Mesendoderm (in vitro differentiated cells): ENCODE measurements at regions not wholly inside any gene's neighbourhood (a gene's known extent, or its start where the extent isn't known, plus 50 kb on each side); places are given as distances from the start of the nearest gene placed in this dataset.
"Not testable (repeated sequence)": the region's sequence is repeated elsewhere in the genome, so short reads cannot be mapped to it uniquely, and the experiment has no call there.

Experiments
- DNase-seq: peaks from one replicate; pipeline ENCODE4 v3.0.0; 2013
- H2AK5ac ChIP-seq: 2 replicates; pipeline ENCODE4 v1.6.1; 2013; ENCODE audit warnings: low read length, inconsistent platforms
- H2BK120ac ChIP-seq: 2 replicates; pipeline ENCODE4 v1.6.1; 2013; ENCODE audit warnings: low read depth, mild to moderate bottlenecking, low read length, moderate library complexity, mixed read lengths
- H2BK15ac ChIP-seq: replicated peaks from 2 replicates; pipeline ENCODE4 v1.6.1; 2013; ENCODE audit warnings: low read depth, mild to moderate bottlenecking, moderate library complexity
- H2BK5ac ChIP-seq: 2 replicates; pipeline ENCODE4 v1.6.1; 2013; ENCODE audit warnings: low read length, inconsistent platforms
- H3K18ac ChIP-seq: 2 replicates; pipeline ENCODE4 v1.6.1; 2013; ENCODE audit warnings: mild to moderate bottlenecking, low read length, mixed read lengths
- H3K23ac ChIP-seq: one replicate; pipeline ENCODE4 v1.6.1; 2013; ENCODE audit warnings: low read length
- H3K27ac ChIP-seq: 2 replicates; pipeline ENCODE4 v1.5.1; 2013; ENCODE audit warnings: low read depth, mild to moderate bottlenecking, inconsistent platforms, low read length, moderate library complexity
- H3K27me3 ChIP-seq: 2 replicates; pipeline ENCODE4 v1.6.1; 2013; ENCODE audit warnings: low read length, control low read depth, mild to moderate bottlenecking, inconsistent platforms; ENCODE audit not compliant: insufficient read depth, poor library complexity
- H3K36me3 ChIP-seq: 2 replicates; pipeline ENCODE4 v1.6.1; 2013; ENCODE audit warnings: low read length, inconsistent platforms; ENCODE audit not compliant: control insufficient read depth, insufficient read depth
- H3K4ac ChIP-seq: one replicate; pipeline ENCODE4 v1.6.1; 2013; ENCODE audit warnings: low read depth, mild to moderate bottlenecking, low read length, moderate library complexity
- H3K4me1 ChIP-seq: 2 replicates; pipeline ENCODE4 v1.6.1; 2013; ENCODE audit warnings: low read depth, low read length, inconsistent platforms; ENCODE audit not compliant: control insufficient read depth
- H3K4me2 ChIP-seq: 2 replicates; pipeline ENCODE4 v1.6.1; 2013; ENCODE audit warnings: low read length
- H3K4me3 ChIP-seq: 2 replicates; pipeline ENCODE4 v1.5.1; 2013; ENCODE audit warnings: mild to moderate bottlenecking, low read length
- H3K56ac ChIP-seq: one replicate; pipeline ENCODE4 v1.6.1; 2013; ENCODE audit warnings: low read length
- H3K79me1 ChIP-seq: 2 replicates; pipeline ENCODE4 v1.6.1; 2013; ENCODE audit warnings: low read length, inconsistent platforms
- H3K79me2 ChIP-seq: 2 replicates; pipeline ENCODE4 v1.6.1; 2013; ENCODE audit warnings: mild to moderate bottlenecking, low read length; ENCODE audit not compliant: control insufficient read depth, insufficient read depth
- H3K9ac ChIP-seq: 2 replicates; pipeline ENCODE4 v1.6.1; 2013; ENCODE audit warnings: low read length, inconsistent platforms
- H4K5ac ChIP-seq: one replicate; pipeline ENCODE4 v1.6.1; 2013; ENCODE audit warnings: low read length
- H4K8ac ChIP-seq: one replicate; pipeline ENCODE4 v1.6.1; 2013; ENCODE audit warnings: low read depth, mild to moderate bottlenecking, control low read depth, low read length, moderate library complexity
- WGBS: extraction: QIAGEN DNeasy Blood & Tissue Kit; methylation state at CpG from one replicate; pipeline ENCODE4 v1.1.7; 2013; ENCODE audit warnings: low lambda C conversion rate, missing lambda C conversion rate; ENCODE audit not compliant: insufficient coverage; ENCODE audit errors: extremely low coverage; 5-methylcytosine and 5-hydroxymethylcytosine counted together

DNA sequence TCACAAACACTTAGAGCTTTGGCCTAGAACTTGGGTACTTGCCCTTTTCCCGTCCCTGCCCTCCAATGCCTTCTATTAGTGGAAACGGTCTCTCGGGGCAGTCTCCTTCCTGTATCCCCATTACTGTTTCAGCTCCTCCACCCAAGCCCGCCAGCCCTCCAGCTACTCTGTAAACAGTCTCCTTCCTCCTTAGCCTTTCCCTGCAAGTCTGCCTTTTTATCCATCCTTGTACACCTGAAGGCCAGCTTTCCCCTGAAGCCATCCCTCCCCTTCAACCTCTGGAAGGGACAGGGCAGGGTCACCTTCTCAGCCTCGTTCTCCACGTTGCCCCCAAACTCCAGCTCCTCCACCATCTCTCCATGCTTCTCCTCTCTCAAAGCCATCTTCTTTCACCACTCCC, 108.1 kb upstream of the ZNF746 start:
- Histone ChIP-seq H2BK120ac (no peak overlapping the region), H3K79me1 (no peaks in the 10 kb centered on the region), H4K8ac (no peak overlapping the region), H2AK5ac (no peak overlapping the region), H3K4ac (no peak overlapping the region), H3K36me3 (peaks cover 6% of the 10 kb centered on the region), H3K27me3 (no peaks in the 10 kb centered on the region), H3K79me2 (no peaks in the 10 kb centered on the region), H3K4me2 (no peak overlapping the region), H2BK15ac (no peak overlapping the region), H3K9ac (no peak overlapping the region), H3K27ac (no peak overlapping the region), H2BK5ac (no peak overlapping the region), H3K4me3 (no peak overlapping the region), H3K18ac (no peak overlapping the region), H3K56ac (no peak overlapping the region), H3K4me1 (no peaks in the 10 kb centered on the region), H3K23ac (no peak overlapping the region), H4K5ac (no peak overlapping the region)
- no CpG with 5 or more reads among the region's 6 CpGs for WGBS
- no peak for DNase-seq

DNA sequence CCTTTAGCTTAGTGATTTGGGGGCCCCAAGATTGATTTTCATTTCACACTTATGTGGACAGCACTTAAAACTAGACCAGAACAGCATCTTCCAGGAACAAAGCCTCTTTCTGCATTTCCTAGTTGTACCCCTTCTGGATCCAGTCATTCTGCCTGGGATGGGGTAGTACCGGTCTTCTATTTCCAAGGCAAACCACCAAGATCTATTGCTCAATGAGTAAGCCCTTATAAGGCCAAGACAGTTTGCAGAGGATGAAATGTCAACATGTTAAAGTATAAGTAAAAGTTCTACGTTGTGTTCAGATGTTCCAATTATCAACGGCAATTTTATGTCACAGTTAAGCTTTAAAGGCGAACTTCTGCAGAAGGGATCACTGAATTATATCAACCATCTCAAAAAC, 106.9 kb upstream of the ZNF746 start:
- H3K79me2 ChIP-seq: no peaks in the 10 kb centered on the region
- H2BK15ac ChIP-seq: no peak overlapping the region
- no peaks in the 10 kb centered on the region for H3K79me1 ChIP-seq
- no peak overlapping the region for H3K9ac ChIP-seq
- H3K27ac ChIP-seq: no peak overlapping the region
- no peak overlapping the region for H2BK5ac ChIP-seq
- no peaks in the 10 kb centered on the region for H3K27me3 ChIP-seq
- no peak overlapping the region for H4K5ac ChIP-seq
- H3K36me3 ChIP-seq: peaks cover 6% of the 10 kb centered on the region
- no peak overlapping the region for H2BK120ac ChIP-seq
- no peaks in the 10 kb centered on the region for H3K4me1 ChIP-seq
- no peak overlapping the region for H3K56ac ChIP-seq
- no CpG with 5 or more reads among the region's 4 CpGs for WGBS
- H3K4me2 ChIP-seq: no peak overlapping the region
- H2AK5ac ChIP-seq: no peak overlapping the region
- no peak overlapping the region for H4K8ac ChIP-seq
- no peak for DNase-seq
- no peak overlapping the region for H3K23ac ChIP-seq
- no peak overlapping the region for H3K4me3 ChIP-seq
- no peak overlapping the region for H3K4ac ChIP-seq
- no peak overlapping the region for H3K18ac ChIP-seq

DNA sequence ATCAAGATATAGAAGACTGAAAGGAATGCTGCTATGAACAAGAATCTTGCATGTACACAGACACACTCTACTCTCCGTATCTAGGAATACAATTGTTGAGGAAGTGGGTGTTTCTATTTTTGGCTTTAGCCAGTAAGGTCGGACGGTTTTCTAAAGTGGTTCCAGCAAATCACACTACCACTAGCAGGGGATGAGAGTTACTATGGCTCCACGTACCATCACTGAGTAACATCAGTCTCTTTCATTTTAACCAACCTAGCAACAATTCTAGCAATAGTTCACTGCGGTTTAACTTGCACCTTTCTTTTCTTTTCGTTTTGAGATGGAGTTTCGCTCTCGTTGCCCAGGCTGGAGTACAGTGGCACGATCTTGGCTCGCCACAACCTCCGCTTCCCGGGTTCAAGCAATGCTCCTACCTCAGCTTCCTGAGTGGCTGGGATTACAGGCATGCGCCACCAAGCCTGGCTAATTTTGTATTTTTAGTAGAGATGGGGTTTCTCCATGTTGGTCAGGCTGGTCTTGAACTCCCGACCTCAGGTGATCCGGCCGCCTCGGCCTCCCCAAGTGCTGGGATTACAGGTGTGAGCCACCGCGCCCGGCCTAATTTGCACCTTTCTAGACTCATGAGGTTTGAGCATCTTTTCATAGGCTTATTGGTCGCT, 103.2 kb upstream of the ZNF746 start:
- H2BK120ac ChIP-seq, H3K4ac ChIP-seq, H3K4me1 ChIP-seq, H3K4me3 ChIP-seq, H3K27me3 ChIP-seq, H3K79me2 ChIP-seq, H2AK5ac ChIP-seq, H4K8ac ChIP-seq, H3K36me3 ChIP-seq, H3K4me2 ChIP-seq, H3K27ac ChIP-seq, H2BK5ac ChIP-seq, H4K5ac ChIP-seq, H3K23ac ChIP-seq, H3K56ac ChIP-seq, H3K79me1 ChIP-seq, H2BK15ac ChIP-seq, H3K9ac ChIP-seq, H3K18ac ChIP-seq, DNase-seq: not testable (repeated sequence)
- WGBS: no CpG with 5 or more reads among the region's 21 CpGs

DNA sequence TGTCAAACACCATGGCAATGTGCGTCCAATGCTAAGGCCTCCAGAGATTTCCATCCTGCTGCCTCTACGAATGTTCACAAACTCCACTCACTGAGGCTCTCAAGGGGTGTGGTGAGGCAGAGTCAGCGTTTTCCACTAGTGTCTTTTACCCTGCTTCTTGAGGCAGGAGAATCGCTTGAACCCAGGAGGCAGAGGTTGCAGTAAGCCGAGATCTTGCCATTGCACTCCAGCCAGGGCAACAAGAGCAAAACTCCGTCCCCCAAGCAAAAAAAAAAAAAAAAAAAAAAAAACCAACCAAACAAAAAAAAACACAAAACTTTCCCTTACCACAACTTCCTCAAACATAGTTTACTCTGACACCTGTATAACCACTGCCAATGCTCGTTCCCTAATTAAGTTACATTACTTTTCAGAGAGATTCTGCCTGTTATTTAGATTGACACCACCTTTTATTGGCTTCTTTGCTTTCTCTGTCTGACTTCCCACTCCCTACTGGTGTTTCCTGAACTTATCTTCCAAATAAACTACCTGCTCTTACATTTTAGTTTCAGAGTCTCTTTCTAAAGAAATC, 102.1 kb upstream of the ZNF746 start:
- H3K23ac ChIP-seq: no peak overlapping the region
- H3K56ac ChIP-seq: no peak overlapping the region
- H3K36me3 ChIP-seq: peaks cover 4% of the 10 kb centered on the region
- H3K9ac ChIP-seq: no peak overlapping the region
- 100% methylated on average over 1 of the region's 7 CpGs for whole genome bisulfite sequencing
- H2AK5ac ChIP-seq: no peak overlapping the region
- H4K5ac ChIP-seq: no peak overlapping the region
- H3K18ac ChIP-seq: no peak overlapping the region
- H3K4me1 ChIP-seq: no peaks in the 10 kb centered on the region
- H2BK5ac ChIP-seq: no peak overlapping the region
- H2BK15ac ChIP-seq: no peak overlapping the region
- no peaks in the 10 kb centered on the region for H3K79me2 ChIP-seq
- no peak overlapping the region for H3K4me3 ChIP-seq
- H3K4me2 ChIP-seq: no peak overlapping the region
- no peak overlapping the region for H2BK120ac ChIP-seq
- no peaks in the 10 kb centered on the region for H3K79me1 ChIP-seq
- DNase-seq: no peak
- H3K27ac ChIP-seq: no peak overlapping the region
- H3K4ac ChIP-seq: no peak overlapping the region
- H4K8ac ChIP-seq: no peak overlapping the region
- no peaks in the 10 kb centered on the region for H3K27me3 ChIP-seq

DNA sequence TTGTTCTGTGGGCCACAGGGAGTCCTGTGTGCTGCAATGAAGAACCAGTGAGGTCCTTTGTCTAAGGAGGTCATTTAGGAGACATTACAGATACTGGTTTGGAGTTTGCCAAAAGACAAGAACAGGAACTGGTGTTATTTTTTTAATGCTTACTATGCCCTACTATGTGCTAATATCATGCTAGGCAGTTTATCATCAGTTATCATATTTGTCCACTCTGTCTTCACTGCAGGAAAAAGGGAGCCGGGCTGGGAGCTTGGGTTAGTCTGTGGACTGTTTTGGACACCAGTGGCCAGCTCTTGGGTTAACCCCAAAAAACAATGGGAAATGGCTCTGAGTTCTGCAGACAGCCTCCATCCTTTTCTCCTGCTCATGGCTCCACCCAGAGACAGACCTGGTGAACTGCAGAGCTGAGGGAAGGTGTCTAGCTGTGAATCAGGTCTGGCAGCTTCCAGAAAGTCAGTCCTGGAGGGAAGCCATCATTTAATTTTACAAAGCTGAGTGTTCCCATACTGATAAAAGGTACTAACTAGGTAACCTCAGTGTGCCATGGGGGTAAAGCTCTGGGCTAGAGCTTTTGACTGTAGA, 101.2 kb upstream of the ZNF746 start:
- Histone ChIP-seq H3K56ac (no peak overlapping the region), H3K23ac (no peak overlapping the region), H2AK5ac (no peak overlapping the region), H3K18ac (no peak overlapping the region), H3K4me1 (no peaks in the 10 kb centered on the region), H3K36me3 (peaks cover 4% of the 10 kb centered on the region), H3K27me3 (no peaks in the 10 kb centered on the region), H4K8ac (no peak overlapping the region), H2BK120ac (no peak overlapping the region), H3K79me2 (no peaks in the 10 kb centered on the region), H3K4ac (no peak overlapping the region), H2BK5ac (no peak overlapping the region), H3K9ac (no peak overlapping the region), H3K4me2 (no peak overlapping the region), H3K79me1 (no peaks in the 10 kb centered on the region), H3K4me3 (no peak overlapping the region), H4K5ac (no peak overlapping the region), H3K27ac (no peak overlapping the region), H2BK15ac (no peak overlapping the region)
- DNase-seq: peak; percentile 55
- no CpG with 5 or more reads among the region's 1 CpG for WGBS
